Stromal cell of bone marrow (primary cell): ENCODE measurements at regions not wholly inside any gene's neighbourhood (a gene's known extent, or its start where the extent isn't known, plus 50 kb on each side); places are given as distances from the start of the nearest gene placed in this dataset.
A peak's percentile ranks its signal among the peaks of the same experiment; 100 is the strongest.
"Not testable (repeated sequence)": the region's sequence is repeated elsewhere in the genome, so short reads cannot be mapped to it uniquely, and the experiment has no call there.

Experiments used
- DNase-seq: peaks from one replicate; pipeline ENCODE4 v3.0.0-alpha.2; 2012; ENCODE audit warnings: low read depth

DNA sequence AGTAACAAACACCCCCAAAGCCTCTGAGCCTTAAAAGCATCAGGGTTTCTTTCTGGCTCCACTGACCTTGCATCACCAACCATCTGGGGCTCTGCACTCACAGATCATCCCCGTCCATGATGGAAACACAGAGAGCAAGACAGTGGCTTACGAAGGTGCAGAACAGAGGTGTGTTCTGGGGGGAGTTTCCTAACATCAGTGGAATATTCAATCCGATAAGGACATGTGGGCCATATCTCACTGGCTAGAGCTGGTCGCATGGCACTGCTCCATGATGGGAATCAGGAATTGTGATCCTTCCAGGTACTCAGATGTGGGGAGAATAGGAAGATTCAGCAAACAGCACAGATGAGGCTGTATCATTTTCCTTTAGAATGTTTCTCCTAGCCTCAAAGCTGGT is 457.2 kb downstream of the IRS2 start:
- no peak for DNase-seq

DNA sequence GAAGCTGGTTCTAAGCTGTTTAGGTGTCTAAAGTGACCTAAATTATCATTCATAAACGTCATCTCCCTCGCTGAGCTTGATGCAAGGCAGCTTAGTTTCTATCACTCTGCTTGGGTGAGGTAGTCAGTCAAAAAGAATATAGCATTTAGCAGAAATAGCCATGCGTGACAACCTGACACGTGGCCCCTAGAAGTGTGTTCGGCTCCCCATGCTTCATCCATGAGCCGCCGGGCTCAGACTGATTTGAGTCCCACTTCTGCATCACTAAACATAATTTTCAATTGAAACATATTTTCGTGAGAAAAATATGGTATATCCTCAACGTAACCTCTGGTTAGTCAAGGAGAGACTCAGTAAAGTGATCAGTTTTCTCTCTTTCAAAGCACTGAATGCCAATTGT is 459.8 kb downstream of the IRS2 start:
- no peak for DNase-seq

DNA sequence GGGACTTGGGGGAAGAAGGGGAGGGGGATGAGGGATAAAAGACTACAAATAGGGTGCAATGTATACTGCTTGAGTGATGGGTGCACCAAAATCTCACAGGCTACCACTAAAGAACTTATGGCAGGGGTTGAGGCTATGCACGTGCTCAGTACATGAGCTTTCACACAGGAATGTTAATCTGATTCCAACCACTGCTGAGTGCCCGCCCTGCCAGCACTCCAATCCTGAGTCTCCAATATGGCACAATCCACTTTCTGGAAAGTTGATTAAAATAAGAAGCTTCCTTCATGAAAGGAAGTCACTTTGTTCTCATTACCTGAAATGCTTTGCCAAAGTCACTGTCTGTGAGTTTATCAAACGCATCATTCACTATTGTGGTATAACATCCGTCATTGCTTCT is 463.0 kb downstream of the IRS2 start:
- no peak for DNase-seq

DNA sequence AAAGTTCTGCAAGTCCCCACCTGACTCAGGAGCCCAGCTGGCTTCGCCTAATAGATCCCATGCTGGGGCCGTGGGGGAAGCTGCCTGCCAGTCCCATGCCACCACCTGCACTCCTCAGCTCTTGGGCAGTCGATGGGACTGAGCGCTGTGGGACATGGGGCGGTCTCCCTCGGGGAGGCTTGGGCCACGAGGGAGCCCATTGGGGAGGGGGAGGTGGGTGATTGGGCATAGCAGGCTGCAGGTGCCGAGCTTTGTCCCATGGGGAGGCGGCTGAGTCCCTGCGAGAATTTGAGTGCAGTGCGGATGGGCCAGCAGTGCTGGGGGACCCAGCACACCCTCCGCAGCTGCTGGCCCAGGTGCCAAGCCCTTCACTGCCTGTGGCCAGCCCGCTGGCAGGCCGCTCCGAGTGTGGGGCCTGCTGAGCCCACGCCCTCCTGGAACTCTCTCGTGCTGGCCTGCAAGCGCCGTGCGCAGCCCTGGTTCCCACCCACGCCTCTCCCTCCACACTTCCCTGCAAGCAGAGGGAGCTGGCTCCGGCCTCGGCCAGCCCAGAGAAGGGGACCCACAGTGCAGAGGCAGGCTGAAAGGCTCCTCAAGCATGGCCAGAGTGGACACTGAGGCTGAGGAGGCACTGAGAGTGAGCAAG is 467.3 kb downstream of the IRS2 start:
- DNase-seq: no peak

DNA sequence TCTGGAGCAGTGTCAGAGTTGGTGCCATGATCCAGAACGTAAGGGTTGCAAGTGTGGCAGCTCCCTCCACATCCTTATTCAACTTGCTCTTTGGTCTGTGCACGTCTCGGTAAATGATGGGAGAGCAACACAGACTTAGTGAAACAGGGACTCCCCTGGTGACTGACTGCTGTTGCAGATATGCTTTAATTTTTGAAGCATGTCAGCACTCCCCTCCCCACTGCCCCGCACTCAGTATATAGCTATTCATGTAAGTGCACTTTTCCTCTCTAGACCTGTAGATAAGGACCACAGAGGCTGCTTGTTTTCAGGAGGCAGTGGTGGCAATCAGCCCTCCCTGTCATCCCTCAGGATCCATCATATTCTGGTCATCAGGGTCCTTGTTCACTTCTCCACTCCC is 470.9 kb downstream of the IRS2 start:
- DNase-seq: no peak

DNA sequence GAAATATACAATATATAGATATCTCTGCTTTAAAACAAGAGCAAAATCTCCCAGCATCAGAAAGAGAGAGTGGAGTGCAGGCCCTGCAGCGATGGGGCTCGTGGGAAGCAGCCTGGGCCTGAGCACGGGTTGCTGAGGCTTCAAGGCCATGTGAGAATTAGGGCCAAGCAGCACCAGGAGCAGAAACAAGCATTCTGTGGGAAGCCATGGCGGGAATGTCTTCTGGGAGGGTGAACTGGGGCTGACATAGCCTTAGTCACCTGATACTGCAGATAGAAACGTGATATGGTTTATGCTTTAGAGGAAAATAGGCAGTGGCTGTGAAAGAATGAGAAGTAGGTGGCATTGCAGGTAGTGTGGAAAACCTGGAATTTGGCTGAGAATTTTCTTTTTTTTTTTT is 472.3 kb downstream of the IRS2 start:
- DNase-seq: no peak

DNA sequence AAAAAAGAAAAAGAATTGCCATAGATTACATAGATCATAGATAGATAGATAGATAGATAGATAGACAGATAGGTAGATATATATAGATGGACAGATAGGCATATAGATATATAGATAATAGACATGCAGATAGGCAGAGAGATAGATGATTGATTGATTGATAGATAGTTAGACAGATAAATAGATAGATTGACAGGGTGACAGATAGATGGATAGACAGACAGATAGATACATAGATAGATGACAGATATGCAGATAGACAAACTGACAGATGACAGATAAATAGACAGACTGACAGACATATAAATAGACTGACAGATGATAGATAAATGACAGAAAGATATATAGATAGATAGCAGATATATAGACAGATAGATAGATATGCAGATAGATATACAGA is 474.0 kb downstream of the IRS2 start:
- no peak for DNase-seq

DNA sequence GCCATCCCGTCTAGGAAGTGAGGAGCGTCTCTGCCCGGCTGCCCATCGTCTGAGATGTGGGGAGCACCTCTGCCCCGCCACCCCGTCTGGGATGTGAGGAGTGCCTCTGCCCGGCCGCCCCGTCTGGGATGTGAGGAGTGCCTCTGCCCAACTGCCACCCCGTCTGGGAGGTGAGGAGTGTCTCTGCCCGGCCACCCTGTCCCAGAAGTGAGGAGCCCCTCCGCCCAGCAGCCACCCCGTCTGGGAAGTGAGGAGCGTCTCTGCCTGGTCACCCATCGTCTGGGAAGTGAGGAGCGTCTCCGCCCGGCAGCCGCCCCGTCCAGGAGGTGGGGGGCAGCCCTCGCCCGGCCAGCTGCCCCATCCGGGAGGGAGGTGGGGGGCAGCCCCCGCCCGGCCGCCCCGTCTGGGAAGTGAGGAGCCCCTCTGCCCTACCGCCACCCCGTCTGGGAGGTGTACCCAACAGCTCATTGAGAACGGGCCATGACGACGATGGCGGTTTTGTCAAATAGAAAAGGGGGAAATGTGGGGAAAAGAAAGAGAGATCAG is 474.9 kb downstream of the IRS2 start:
- not testable (repeated sequence) for DNase-seq

DNA sequence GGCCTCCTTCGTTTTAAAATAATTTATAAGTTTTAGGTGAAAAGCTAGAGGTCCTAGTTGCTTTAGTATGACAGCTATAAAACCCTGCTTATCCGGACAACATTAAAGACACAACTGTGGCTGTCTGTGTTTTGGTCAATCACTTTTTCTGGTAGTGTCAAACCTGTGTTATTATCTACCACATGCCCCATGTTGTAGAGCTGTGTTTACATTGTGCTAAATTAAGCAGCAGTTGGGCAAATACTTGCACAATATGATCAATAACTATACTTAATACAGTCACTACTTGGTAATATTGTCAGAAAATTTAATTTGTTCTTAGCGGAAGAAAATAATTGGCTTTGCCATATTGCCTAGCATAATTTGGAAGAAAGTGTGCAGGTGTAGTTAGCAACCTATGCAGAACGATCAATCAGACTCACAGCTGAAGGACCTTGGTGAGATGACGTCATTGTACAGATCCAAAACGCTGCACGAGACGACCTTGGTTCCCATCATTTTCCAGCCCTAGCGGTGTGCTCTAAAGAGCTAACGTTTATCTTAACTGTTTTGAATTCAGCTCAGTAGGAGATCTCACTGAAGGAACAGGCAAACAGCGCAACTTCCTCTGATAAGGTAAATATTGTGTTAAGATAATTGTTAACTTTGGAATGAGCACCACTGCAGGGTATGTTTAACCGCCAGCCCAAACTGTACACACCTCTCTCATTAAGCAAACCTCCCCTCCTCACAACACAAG is 476.6 kb downstream of the IRS2 start:
- DNase-seq: no peak

DNA sequence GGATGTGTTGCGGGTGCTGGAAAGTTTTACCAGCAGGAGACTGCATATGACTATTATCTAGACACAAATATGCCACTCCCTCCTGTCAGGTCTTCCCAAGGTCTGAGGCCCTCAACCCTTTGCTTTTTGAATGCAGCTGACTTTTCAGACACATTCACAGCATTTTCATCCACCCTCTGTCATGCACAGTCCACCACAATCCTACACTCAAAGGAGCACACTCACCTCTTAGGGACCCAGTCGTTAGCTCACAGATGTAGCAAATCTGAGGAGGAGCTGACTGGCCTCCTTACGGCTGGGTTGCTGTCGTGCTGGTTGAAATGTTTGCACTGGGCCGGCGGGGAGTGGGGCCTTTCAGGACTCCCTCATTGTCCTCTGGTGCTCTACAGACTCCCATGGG is 479.4 kb downstream of the IRS2 start:
- DNase-seq: no peak

DNA sequence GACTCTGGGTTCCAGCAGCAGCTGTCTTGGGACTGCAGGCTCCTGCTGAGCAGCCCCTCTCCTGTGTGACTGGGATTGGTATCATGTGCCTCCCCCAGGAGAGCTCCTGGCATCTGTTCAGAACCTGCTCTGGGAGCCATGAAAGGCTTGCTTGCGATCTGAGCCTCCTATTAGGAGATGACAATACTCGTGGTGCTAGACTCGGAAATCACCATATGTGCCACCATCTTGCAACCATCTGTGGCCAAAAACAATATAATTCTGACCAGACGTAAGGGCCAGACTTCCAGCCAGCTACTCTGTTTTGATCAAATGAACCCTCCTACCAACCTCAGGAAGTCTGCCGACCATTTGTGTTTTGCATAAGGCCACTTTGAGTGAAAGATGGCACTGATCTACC is 484.7 kb downstream of the IRS2 start:
- DNase-seq: no peak

DNA sequence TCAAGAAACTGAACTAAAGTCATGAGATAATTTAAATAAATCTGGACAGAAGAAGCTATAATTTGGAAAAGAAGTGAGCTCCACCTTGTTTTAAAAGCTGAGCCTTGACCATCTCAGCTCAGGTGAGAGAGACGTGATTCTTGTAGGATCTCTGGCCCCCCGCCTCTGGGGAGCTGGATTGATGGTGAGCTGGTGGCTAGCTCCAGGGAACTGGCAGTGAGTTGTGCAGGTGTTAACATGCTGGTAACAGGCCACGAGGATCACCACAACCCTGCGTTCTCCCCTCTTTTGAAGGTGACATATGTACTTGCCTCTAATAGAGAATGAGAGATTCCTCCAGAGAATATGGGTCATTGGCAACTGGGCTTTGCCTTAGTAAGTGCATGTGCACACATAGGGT is 485.1 kb downstream of the IRS2 start:
- no peak for DNase-seq

DNA sequence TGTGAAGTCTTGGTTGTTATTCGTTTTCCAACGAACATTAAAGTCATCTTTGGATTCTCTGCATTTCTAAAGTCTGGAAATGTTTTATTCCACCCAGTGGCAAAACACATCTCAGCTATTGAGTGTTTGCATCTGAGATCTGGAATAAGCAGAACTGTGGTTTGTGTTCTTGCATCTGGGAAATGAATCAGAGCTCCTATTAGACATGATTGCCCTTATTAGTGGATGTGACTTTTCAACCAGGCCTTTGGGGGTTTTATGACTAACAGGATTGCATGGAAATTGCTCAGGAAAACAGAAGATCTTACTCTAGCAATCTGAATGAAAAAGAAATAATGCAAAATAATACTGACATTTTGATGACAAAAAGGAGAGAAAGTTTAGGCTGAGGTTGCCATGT is 488.8 kb downstream of the IRS2 start:
- peak; percentile 90 for DNase-seq

DNA sequence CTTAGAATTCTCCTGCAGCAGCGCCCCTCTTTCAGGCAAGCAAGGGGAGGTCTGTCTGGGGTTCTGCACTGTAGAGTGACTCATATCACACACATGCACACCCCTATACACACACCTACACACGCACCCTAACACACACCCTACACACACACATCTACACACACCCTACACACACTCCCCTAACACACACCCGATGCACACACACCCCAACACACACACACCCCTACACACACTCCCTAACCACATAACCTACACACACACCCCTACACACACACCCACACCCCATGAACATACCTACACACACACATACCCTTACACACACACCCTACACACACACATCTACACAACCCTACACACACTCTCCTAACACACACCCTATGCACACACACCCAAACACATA is 493.2 kb downstream of the IRS2 start:
- DNase-seq: no peak

DNA sequence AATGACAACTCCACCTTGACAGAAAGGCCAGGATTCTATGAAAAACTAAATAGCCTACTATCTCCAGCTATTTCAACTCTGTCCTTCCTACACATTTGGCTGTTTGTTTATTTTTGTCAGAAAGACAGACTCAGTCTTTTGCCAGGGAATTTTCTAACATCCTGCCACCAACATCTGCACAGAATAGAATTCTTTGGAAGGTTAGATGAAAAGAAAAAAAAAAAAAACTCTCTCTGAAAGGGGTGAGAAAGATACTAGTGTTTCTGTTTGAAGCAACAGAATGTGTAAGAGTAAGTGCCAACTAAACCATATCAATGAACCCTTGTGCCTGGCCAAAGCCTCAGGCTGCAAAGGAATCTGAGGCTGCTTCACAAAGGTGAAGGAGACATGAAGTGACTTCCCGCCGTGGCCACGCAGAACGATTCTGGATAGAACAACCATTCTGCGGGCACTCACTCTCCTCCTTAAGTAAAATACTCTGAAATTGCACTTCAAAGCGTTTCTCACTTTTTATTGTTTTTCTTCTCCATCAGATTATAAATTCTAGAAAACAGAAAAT is 498.2 kb downstream of the IRS2 start:
- DNase-seq: no peak

DNA sequence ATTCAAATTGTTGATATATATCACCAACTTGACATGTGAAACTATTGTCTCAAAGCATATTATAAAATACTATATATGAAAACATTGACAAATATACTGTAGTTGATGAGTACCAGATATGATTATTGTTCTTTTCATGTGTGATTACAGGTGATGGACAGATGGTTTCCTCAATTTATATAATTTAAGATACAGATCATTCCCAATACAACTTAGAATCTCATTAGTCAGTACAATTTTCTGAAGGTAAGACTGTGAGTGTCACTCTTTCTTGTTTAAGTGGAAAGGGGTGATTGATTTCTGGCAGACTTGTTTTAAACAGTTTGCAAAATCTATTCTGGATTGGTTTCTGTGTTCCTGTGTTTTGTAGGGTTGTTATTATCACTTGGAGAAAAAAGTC is 498.8 kb downstream of the IRS2 start:
- DNase-seq: no peak

DNA sequence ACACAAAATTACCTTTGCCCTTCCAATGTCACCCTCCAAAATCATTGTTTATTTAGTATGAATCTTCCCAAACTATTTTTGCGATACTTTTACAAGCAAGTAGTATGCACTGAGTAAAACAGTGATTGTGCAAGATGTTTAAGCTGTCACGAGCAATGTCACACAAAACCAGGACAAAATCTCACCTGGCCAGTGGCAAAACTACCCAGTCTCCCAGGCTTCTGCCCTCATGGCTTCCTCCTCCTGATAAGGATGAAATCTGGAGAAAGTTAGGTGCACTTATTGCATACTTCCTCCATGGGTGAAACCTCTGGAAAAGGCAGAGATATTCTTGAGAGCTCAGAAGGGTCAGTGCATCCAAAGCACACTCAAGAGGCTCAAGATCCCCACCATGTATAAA is 500.8 kb downstream of the IRS2 start:
- DNase-seq: no peak

DNA sequence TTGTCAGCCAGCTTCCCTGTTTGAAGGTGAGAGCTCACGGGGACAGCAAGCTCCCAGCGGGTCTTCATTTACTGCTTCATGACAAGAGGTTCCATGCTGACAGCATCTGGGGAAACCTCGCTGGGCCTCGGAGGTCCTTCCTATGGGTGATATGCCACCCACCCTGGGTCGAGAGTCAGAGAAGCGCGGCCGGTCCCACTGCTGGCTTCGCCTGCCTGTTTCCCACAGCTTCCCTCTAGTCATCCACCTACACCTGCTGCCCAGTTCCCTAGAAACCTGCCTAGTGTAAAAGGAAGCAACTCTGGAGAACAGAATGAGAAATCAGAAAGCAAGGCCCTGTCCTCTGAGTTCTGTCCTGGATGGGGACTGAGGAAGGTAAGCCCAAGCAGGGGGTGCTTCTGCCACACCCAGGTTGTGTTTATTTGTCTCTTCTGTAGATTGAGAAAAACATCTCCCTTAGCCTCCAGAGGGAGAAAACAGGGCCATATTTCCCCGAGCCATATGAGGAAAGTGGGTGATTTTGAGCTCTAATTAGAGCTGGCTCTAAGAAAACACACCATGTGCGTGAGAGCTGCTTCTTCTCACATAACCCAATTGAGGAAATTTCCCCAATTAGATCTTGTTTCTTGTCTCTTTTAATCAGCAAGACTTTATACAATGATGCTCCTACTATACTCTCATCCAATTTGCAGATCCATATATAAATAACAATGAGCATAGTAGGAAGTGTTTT is 504.3 kb downstream of the IRS2 start:
- no peak for DNase-seq

DNA sequence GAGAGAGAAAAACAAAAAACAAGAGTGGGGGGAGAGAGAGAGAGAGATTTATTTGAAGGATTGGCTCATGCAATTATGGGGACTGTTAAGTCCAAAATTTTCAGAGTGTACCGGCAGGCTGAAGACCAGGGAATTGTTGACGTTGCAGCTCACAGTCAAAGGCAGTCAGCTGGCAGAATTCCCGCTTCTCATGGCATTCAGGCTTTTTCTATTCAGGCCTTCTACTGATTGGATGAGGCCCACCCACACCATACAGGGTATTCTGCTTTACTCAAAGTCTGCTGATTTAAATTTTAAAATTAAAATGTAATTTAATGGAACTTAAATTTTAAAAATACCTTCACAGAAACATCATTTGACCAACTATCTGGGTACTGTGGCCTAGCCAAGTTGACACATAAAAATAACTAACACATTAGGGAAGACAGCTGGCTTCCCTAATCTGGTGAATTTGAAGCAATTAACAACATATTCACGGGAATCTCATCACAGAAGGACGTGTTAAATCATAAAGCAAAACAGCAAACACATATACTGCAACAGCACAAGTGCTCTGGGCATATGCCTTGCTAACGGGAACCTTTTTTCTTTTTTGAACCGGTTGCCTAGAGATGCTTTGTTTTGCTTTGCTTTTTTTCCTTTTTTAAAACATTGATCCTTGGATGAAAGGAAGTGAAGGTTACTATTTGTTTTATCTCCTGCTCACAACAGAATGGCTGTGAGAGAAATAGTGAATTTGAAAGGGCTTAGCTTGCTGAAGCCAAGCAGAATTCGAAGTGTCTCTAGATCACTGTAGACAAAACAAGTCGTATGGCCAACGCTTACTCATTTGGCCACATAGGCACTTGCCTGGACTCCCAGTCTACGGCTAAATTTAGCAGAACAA is 505.1 kb downstream of the IRS2 start:
- no peak for DNase-seq

DNA sequence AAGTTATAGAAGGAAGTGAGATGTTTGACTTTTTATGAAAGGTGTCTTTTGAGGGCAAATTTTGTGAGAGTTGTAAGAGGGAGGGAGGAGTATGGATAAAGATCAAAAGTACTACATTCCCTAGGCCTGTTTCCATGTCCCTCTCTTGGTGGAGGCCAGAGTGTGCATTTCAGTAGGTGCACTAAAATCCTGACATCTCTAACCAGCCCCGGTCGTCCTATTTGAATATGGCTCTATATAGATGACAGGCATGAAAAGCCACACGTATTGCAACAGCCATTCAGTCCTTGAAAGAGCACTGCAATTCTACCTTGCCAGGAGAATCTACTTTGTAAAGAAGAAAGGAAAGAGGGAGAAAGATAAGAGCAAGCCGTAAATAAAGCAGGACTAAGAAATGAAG is 510.1 kb downstream of the IRS2 start:
- DNase-seq: no peak

DNA sequence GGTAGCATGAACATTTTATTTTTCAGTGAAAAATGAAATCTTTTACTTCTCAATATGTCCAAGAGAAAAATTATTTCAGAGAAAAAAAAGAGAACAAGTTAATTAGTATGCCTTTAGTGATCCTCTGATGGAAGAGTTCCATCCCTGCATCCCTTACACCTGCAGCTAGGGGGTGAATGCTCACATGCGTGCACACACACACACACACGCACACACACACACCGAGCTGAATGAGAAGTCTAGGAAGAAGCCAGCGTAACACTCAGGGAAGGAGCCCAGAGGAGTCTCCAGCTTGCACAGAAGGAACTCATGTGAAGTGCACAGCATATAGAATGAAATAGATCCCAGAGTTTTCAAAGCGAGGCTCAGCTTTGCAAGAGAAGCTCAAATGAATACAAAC is 510.5 kb downstream of the IRS2 start:
- no peak for DNase-seq
